CD8-positive, alpha-beta memory T cell (primary cell): ENCODE measurements at regions not wholly inside any gene's neighbourhood (a gene's known extent, or its start where the extent isn't known, plus 50 kb on each side); places are given as distances from the start of the nearest gene placed in this dataset.

ENCODE experiments used
- CTCF ChIA-PET: fragments of 350-600 bp; sonication (Branson Sonifier 250); formaldehyde crosslinking; loops from one replicate; lab custom pipeline; 2021; ENCODE audit warnings: antibody characterized with exemption; lab: Charles Lee
- POLR2A ChIA-PET: fragments of 350-600 bp; sonication (Branson Sonifier 250); formaldehyde crosslinking; loops from one replicate; lab custom pipeline; 2021; ENCODE audit warnings: antibody characterized with exemption; lab: Charles Lee
- DNase-seq, 5 donors: peaks; one replicate each; pipeline versions ENCODE4 v3.0.0 to v3.0.0-alpha.2; 2020 to 2022; ENCODE audit warnings: mixed read lengths in 1 of 5
- H3K27ac ChIP-seq: one replicate; pipeline ENCODE4 v1.7.0; 2013; ENCODE audit warnings: low read depth, mild to moderate bottlenecking, low read length, moderate library complexity
- H3K27me3 ChIP-seq: 2 replicates; pipeline ENCODE4 v1.7.0; 2013; ENCODE audit warnings: low read length, mild to moderate bottlenecking; ENCODE audit not compliant: insufficient read depth, poor library complexity, severe bottlenecking
- H3K36me3 ChIP-seq: 2 replicates; pipeline ENCODE4 v1.7.0; 2013; ENCODE audit warnings: mild to moderate bottlenecking, low read length, moderate library complexity; ENCODE audit not compliant: insufficient read depth
- H3K4me1 ChIP-seq: 2 replicates; pipeline ENCODE4 v1.7.0; 2013; ENCODE audit warnings: mild to moderate bottlenecking, low read length, moderate library complexity; ENCODE audit not compliant: insufficient read depth
- H3K4me3 ChIP-seq: 2 replicates; pipeline ENCODE4 v1.7.0; 2013; ENCODE audit warnings: mild to moderate bottlenecking, low read length
- H3K9me3 ChIP-seq: 2 replicates; pipeline ENCODE4 v1.7.0; 2013; ENCODE audit warnings: mild to moderate bottlenecking, low read length
- H3K27ac Mint-ChIP-seq, 8 donors: one replicate each; pipeline ENCODE4 v1.8.0; 2020 to 2021; ENCODE audit warnings: mixed read lengths in 8 of 8, mild to moderate bottlenecking in 6 of 8, inconsistent platforms in 3 of 8, moderate library complexity in 3 of 8
- H3K27me3 Mint-ChIP-seq, 2 donors: one replicate each; pipeline ENCODE4 v1.8.0; 2020 to 2021; ENCODE audit warnings: mixed read lengths in 2 of 2, mild to moderate bottlenecking in 1 of 2, moderate library complexity in 1 of 2
- H3K36me3 Mint-ChIP-seq, 3 donors: one replicate each; pipeline ENCODE4 v1.8.0; 2020 to 2021; ENCODE audit warnings: mixed read lengths in 3 of 3, inconsistent platforms in 1 of 3, mild to moderate bottlenecking in 1 of 3
- H3K4me1 Mint-ChIP-seq, 3 donors: one replicate each; pipeline ENCODE4 v1.8.0; 2020 to 2021; ENCODE audit warnings: mixed read lengths in 3 of 3, inconsistent platforms in 1 of 3, mild to moderate bottlenecking in 1 of 3
- H3K4me3 Mint-ChIP-seq, 7 donors: one replicate each; pipeline ENCODE4 v1.8.0; 2020 to 2021; ENCODE audit warnings: mixed read lengths in 7 of 7, mild to moderate bottlenecking in 6 of 7, moderate library complexity in 4 of 7, inconsistent platforms in 2 of 7
- H3K9me3 Mint-ChIP-seq, 5 donors: one replicate each; pipeline ENCODE4 v1.8.0; 2020 to 2022; ENCODE audit warnings: mixed read lengths in 5 of 5, mild to moderate bottlenecking in 3 of 5, moderate library complexity in 2 of 5, inconsistent platforms in 1 of 5

- no peak overlapping the region for H3K27ac ChIP-seq
- ChIA-PET CTCF (no interaction called here), POLR2A (no interaction called here)
- H3K9me3 ChIP-seq = no peaks in the 10 kb centered on the region
- no peaks in the 10 kb centered on the region for H3K27me3 ChIP-seq
- Mint-ChIP-seq H3K36me3 (no peaks in the 10 kb centered on the region), H3K4me1 (no peaks in the 10 kb centered on the region), H3K9me3 (no peaks in the 10 kb centered on the region), H3K4me3 (no peak overlapping the region), H3K27ac (peak overlapping the region in 1 of 8 donors; percentile 63), H3K27me3 (peaks cover 3 to 5% of the 10 kb centered on the region in 2 donors)
- H3K4me1 ChIP-seq = no peaks in the 10 kb centered on the region
- no peak for DNase-seq
- H3K36me3 ChIP-seq = no peaks in the 10 kb centered on the region
- H3K4me3 ChIP-seq = no peak overlapping the region
These were observed 264.1 kb downstream of the PHF14 start for GRCh38 chr7:11237742-11238141.

- Histone ChIP-seq H3K9me3 (no peaks in the 10 kb centered on the region), H3K36me3 (no peaks in the 10 kb centered on the region), H3K27me3 (no peaks in the 10 kb centered on the region), H3K27ac (no peak overlapping the region), H3K4me1 (no peaks in the 10 kb centered on the region), H3K4me3 (no peak overlapping the region)
- peak overlapping the region in 1 of 8 donors; percentile 18 for H3K27ac Mint-ChIP-seq
- peaks cover 0 to 2% (median 0%) of the 10 kb centered on the region in 5 donors for H3K9me3 Mint-ChIP-seq
- H3K27me3 Mint-ChIP-seq = peaks cover 5 to 7% of the 10 kb centered on the region in 2 donors
- DNase-seq = no peak
- H3K36me3 Mint-ChIP-seq = no peaks in the 10 kb centered on the region
- CTCF ChIA-PET = interaction anchor here (1.0 kb wide), 1 partner anchor 11 kb away, joined by 3 read pairs; no protein-coding TSS in a partner anchor
- no peak overlapping the region for H3K4me3 Mint-ChIP-seq
- no peaks in the 10 kb centered on the region for H3K4me1 Mint-ChIP-seq
- POLR2A ChIA-PET = no interaction called here
These were observed 265.6 kb downstream of the PHF14 start for GRCh38 chr7:11239316-11239715.

GRCh38 chr7:11243739-11244138 is 270.1 kb downstream of the PHF14 start:
- no peaks in the 10 kb centered on the region for H3K27me3 ChIP-seq
- peaks cover 0 to 3% (median 0%) of the 10 kb centered on the region in 5 donors for H3K9me3 Mint-ChIP-seq
- no peak overlapping the region for H3K27ac Mint-ChIP-seq
- H3K36me3 Mint-ChIP-seq = no peaks in the 10 kb centered on the region
- H3K36me3 ChIP-seq = no peaks in the 10 kb centered on the region
- no peaks in the 10 kb centered on the region for H3K4me1 Mint-ChIP-seq
- ChIA-PET CTCF (no interaction called here), POLR2A (no interaction called here)
- H3K4me1 ChIP-seq = no peaks in the 10 kb centered on the region
- H3K4me3 ChIP-seq = no peak overlapping the region
- H3K4me3 Mint-ChIP-seq = no peak overlapping the region
- no peak overlapping the region for H3K27ac ChIP-seq
- DNase-seq = no peak
- no peaks in the 10 kb centered on the region for H3K9me3 ChIP-seq
- peaks cover 0 to 7% of the 10 kb centered on the region in 2 donors for H3K27me3 Mint-ChIP-seq

- H3K27ac ChIP-seq = no peak overlapping the region
- no peaks in the 10 kb centered on the region for H3K9me3 ChIP-seq
- H3K27me3 Mint-ChIP-seq = peaks cover 0 to 7% of the 10 kb centered on the region in 2 donors
- POLR2A ChIA-PET = no interaction called here
- no peaks in the 10 kb centered on the region for H3K4me1 ChIP-seq
- no peaks in the 10 kb centered on the region for H3K4me1 Mint-ChIP-seq
- no peaks in the 10 kb centered on the region for H3K36me3 Mint-ChIP-seq
- CTCF ChIA-PET = no interaction called here
- DNase-seq = no peak
- no peaks in the 10 kb centered on the region for H3K27me3 ChIP-seq
- peaks cover 0 to 3% (median 0%) of the 10 kb centered on the region in 5 donors for H3K9me3 Mint-ChIP-seq
- H3K4me3 Mint-ChIP-seq = no peak overlapping the region
- H3K36me3 ChIP-seq = no peaks in the 10 kb centered on the region
- no peak overlapping the region for H3K4me3 ChIP-seq
- no peak overlapping the region for H3K27ac Mint-ChIP-seq
These were observed 270.5 kb downstream of the PHF14 start for GRCh38 chr7:11244149-11244548.

GRCh38 chr7:11247545-11247944 is 273.9 kb downstream of the PHF14 start:
- Histone ChIP-seq H3K9me3 (no peaks in the 10 kb centered on the region), H3K4me3 (no peak overlapping the region), H3K27ac (no peak overlapping the region), H3K4me1 (no peaks in the 10 kb centered on the region), H3K36me3 (no peaks in the 10 kb centered on the region), H3K27me3 (no peaks in the 10 kb centered on the region)
- no peaks in the 10 kb centered on the region for H3K4me1 Mint-ChIP-seq
- POLR2A ChIA-PET = no interaction called here
- peaks cover 0 to 3% (median 0%) of the 10 kb centered on the region in 5 donors for H3K9me3 Mint-ChIP-seq
- peaks cover 3 to 10% of the 10 kb centered on the region in 2 donors for H3K27me3 Mint-ChIP-seq
- DNase-seq = no peak
- no peaks in the 10 kb centered on the region for H3K36me3 Mint-ChIP-seq
- CTCF ChIA-PET = no interaction called here
- no peak overlapping the region for H3K27ac Mint-ChIP-seq
- no peak overlapping the region for H3K4me3 Mint-ChIP-seq

GRCh38 chr7:11251436-11251835 is 277.8 kb downstream of the PHF14 start:
- Mint-ChIP-seq H3K27me3 (peaks cover 3 to 6% of the 10 kb centered on the region in 2 donors), H3K4me1 (no peaks in the 10 kb centered on the region), H3K9me3 (peaks cover 0 to 3% (median 0%) of the 10 kb centered on the region in 5 donors), H3K36me3 (no peaks in the 10 kb centered on the region), H3K27ac (no peak overlapping the region), H3K4me3 (no peak overlapping the region)
- H3K4me1 ChIP-seq = no peaks in the 10 kb centered on the region
- ChIA-PET POLR2A (no interaction called here), CTCF (no interaction called here)
- no peaks in the 10 kb centered on the region for H3K9me3 ChIP-seq
- no peak overlapping the region for H3K4me3 ChIP-seq
- DNase-seq = no peak
- no peak overlapping the region for H3K27ac ChIP-seq
- H3K27me3 ChIP-seq = no peaks in the 10 kb centered on the region
- H3K36me3 ChIP-seq = no peaks in the 10 kb centered on the region

- CTCF ChIA-PET = no interaction called here
- Mint-ChIP-seq H3K36me3 (no peaks in the 10 kb centered on the region), H3K27me3 (peaks cover 3 to 6% of the 10 kb centered on the region in 2 donors), H3K4me3 (no peak overlapping the region), H3K27ac (no peak overlapping the region), H3K4me1 (no peaks in the 10 kb centered on the region), H3K9me3 (peaks cover 0 to 3% (median 0%) of the 10 kb centered on the region in 5 donors)
- Histone ChIP-seq H3K27ac (no peak overlapping the region), H3K4me1 (no peaks in the 10 kb centered on the region), H3K36me3 (no peaks in the 10 kb centered on the region), H3K9me3 (no peaks in the 10 kb centered on the region), H3K4me3 (no peak overlapping the region), H3K27me3 (no peaks in the 10 kb centered on the region)
- no peak for DNase-seq
- POLR2A ChIA-PET = no interaction called here
These were observed 278.4 kb downstream of the PHF14 start for GRCh38 chr7:11252011-11252607.

- Mint-ChIP-seq H3K4me1 (no peaks in the 10 kb centered on the region), H3K27me3 (peaks cover 3 to 6% of the 10 kb centered on the region in 2 donors), H3K36me3 (no peaks in the 10 kb centered on the region), H3K9me3 (peaks cover 0 to 2% (median 0%) of the 10 kb centered on the region in 5 donors), H3K27ac (no peak overlapping the region), H3K4me3 (no peak overlapping the region)
- Histone ChIP-seq H3K4me1 (no peaks in the 10 kb centered on the region), H3K27ac (no peak overlapping the region), H3K9me3 (no peaks in the 10 kb centered on the region), H3K27me3 (no peaks in the 10 kb centered on the region), H3K36me3 (no peaks in the 10 kb centered on the region), H3K4me3 (no peak overlapping the region)
- no peak for DNase-seq
- CTCF ChIA-PET = no interaction called here
- POLR2A ChIA-PET = no interaction called here
These were observed 279.1 kb downstream of the PHF14 start for GRCh38 chr7:11252705-11253272.
